Gastrocnemius medialis (tissue), 4 donors: ENCODE measurements at regions not wholly inside any gene's neighbourhood (a gene's known extent, or its start where the extent isn't known, plus 50 kb on each side); places are given as distances from the start of the nearest gene placed in this dataset.

ENCODE experiments used
- POLR2A ChIP-seq, 2 donors: fragments of 450-650 bp; IDR thresholded peaks; one replicate each; pipeline ENCODE4 v1.6.1; 2017; ENCODE audit warnings: antibody characterized with exemption in 2 of 2, mild to moderate bottlenecking in 2 of 2, moderate library complexity in 2 of 2
- TF ChIP-seq, protein P1 (sequence below), 5 experiments: fragments of 450-650 bp in 3 of 5; fragments of 200-600 bp in 2 of 5; sonication (generic) in 2 of 5; IDR thresholded peaks in 4 of 5; conservative IDR thresholded peaks in 1 of 5; 1 replicate in 4 of 5; 2 replicates in 1 of 5; pipeline ENCODE4 v1.5.1; 2016 to 2019; ENCODE audit warnings: antibody characterized with exemption in 5 of 5, mild to moderate bottlenecking in 3 of 5, moderate library complexity in 3 of 5

DNA sequence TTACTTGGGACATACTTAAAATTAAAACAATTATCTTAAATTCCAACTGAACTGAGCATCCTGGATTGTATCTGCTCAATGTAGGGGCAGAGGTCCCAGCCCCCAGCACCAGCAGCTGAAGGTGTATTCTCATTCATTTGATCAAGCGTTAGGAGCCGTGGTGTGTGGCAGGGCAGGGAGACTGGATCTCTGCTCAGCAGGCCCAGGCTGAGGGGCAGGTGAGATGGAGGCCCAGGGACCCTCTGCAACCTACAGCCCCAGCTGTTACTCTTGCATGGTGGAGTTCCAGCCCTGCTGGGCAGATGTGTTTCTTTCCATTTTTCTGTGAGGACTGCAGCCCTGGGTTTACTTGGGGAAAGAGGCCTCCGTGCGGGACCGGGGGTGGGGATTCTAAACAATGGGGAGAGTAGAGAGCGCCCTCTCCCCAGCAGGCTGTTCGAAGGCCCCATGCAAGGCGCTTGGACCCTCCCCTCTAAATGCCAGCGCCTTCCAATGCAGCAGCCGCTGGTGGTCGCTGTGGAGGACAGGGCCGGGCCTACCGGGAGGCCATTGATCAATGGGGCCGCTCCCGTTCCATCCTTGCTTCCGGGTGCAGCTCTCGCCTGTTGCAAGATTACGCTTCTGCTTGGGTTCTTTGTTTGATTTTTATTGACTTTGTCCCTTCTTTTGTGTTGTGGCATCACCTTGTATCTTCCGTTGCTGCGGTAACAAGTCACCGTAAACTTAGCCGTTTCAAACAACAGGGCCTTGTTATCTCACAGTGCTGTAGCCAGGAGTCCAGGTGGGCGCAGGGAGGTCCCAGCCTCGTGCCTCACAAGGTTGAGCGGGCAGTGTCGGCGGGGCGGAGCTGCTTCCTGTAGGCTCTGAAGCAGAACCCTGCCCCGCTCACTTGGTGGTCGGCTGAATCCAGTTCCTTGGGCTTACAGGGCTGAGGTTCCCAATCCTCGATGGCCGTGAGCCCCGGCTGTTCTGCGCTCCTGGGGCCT lies 134.8 kb upstream of the PHACTR3 start:
- TF ChIP-seq POLR2A (IDR thresholded peaks at IDR 0.05) = no peak
- TF ChIP-seq, protein P1, sequence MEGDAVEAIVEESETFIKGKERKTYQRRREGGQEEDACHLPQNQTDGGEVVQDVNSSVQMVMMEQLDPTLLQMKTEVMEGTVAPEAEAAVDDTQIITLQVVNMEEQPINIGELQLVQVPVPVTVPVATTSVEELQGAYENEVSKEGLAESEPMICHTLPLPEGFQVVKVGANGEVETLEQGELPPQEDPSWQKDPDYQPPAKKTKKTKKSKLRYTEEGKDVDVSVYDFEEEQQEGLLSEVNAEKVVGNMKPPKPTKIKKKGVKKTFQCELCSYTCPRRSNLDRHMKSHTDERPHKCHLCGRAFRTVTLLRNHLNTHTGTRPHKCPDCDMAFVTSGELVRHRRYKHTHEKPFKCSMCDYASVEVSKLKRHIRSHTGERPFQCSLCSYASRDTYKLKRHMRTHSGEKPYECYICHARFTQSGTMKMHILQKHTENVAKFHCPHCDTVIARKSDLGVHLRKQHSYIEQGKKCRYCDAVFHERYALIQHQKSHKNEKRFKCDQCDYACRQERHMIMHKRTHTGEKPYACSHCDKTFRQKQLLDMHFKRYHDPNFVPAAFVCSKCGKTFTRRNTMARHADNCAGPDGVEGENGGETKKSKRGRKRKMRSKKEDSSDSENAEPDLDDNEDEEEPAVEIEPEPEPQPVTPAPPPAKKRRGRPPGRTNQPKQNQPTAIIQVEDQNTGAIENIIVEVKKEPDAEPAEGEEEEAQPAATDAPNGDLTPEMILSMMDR (IDR thresholded peaks at IDR 0.05 in 4 of 5, conservative IDR thresholded peaks at IDR 0.05 in 1 of 5) = no peak
